Loucy (cell line): ENCODE measurements at regions not wholly inside any gene's neighbourhood (a gene's known extent, or its start where the extent isn't known, plus 50 kb on each side); places are given as distances from the start of the nearest gene placed in this dataset.
"Not testable (repeated sequence)": the region's sequence is repeated elsewhere in the genome, so short reads cannot be mapped to it uniquely, and the experiment has no call there.

Experiments
- H2AFZ ChIP-seq: fragments of 200-600 bp; sonication (generic); 2 replicates; pipeline ENCODE4 v1.6.0; 2016; ENCODE audit warnings: antibody characterized with exemption, mild to moderate bottlenecking, low read length, moderate library complexity
- H3F3A ChIP-seq: fragments of 200-600 bp; 2 replicates; pipeline ENCODE4 v1.6.0; 2016; ENCODE audit warnings: antibody characterized with exemption, low read depth, mild to moderate bottlenecking
- H3K27me3 ChIP-seq: fragments of 200-600 bp; sonication (generic); 2 replicates; pipeline ENCODE4 v1.6.1; 2014; ENCODE audit warnings: low read length, mild to moderate bottlenecking; ENCODE audit not compliant: insufficient read depth, poor library complexity, severe bottlenecking
- H3K36me3 ChIP-seq: fragments of 200-600 bp; sonication (generic); 2 replicates; pipeline ENCODE4 v1.6.1; 2016; ENCODE audit warnings: low read length; ENCODE audit not compliant: insufficient read depth
- H3K4me1 ChIP-seq: fragments of 200-600 bp; sonication (generic); 2 replicates; pipeline ENCODE4 v1.5.1; 2014; ENCODE audit warnings: low read length, mild to moderate bottlenecking; ENCODE audit not compliant: insufficient read depth, poor library complexity, severe bottlenecking
- H3K4me2 ChIP-seq: fragments of 200-600 bp; sonication (generic); 2 replicates; pipeline ENCODE4 v1.6.0; 2014; ENCODE audit warnings: antibody characterized with exemption, low read length, low read depth, mild to moderate bottlenecking; ENCODE audit not compliant: poor library complexity, severe bottlenecking
- H3K4me3 ChIP-seq: fragments of 200-600 bp; sonication (generic); 2 replicates; pipeline ENCODE4 v1.5.1; 2014; ENCODE audit warnings: low read length, mild to moderate bottlenecking, mixed read lengths; ENCODE audit not compliant: poor library complexity, severe bottlenecking
- H3K79me2 ChIP-seq: fragments of 200-600 bp; sonication (generic); 2 replicates; pipeline ENCODE4 v1.6.1; 2014; ENCODE audit warnings: low read length; ENCODE audit not compliant: insufficient read depth
- H3K9ac ChIP-seq: fragments of 200-600 bp; sonication (generic); 2 replicates; pipeline ENCODE4 v1.6.0; 2014; ENCODE audit warnings: mild to moderate bottlenecking, low read depth, low read length, moderate library complexity; ENCODE audit not compliant: poor library complexity, severe bottlenecking
- H3K9me2 ChIP-seq: fragments of 200-600 bp; sonication (generic); replicated peaks from 2 replicates; pipeline ENCODE4 v1.6.1; 2016; ENCODE audit warnings: low read depth, low read length, mixed read lengths
- H3K9me3 ChIP-seq: fragments of 200-600 bp; sonication (generic); 2 replicates; pipeline ENCODE4 v1.6.1; 2014; ENCODE audit warnings: mild to moderate bottlenecking, antibody characterized with exemption, low read length, low read depth; ENCODE audit not compliant: insufficient read depth
- H4K20me1 ChIP-seq: fragments of 200-600 bp; sonication (generic); 2 replicates; pipeline ENCODE4 v1.6.0; 2014; ENCODE audit warnings: antibody characterized with exemption, low read length, mild to moderate bottlenecking; ENCODE audit not compliant: insufficient read depth, poor library complexity, severe bottlenecking
- EZH2phosphoT487 ChIP-seq: fragments of 200-600 bp; IDR thresholded peaks from 2 replicates; pipeline ENCODE4 v1.6.1; 2018; ENCODE audit warnings: antibody characterized with exemption, mild to moderate bottlenecking, moderate library complexity, borderline replicate concordance
- TF ChIP-seq, protein P1 (sequence below): fragments of 200-600 bp; sonication (generic); conservative IDR thresholded peaks from 2 replicates; pipeline ENCODE4 v1.5.1; 2014; ENCODE audit warnings: mild to moderate bottlenecking, antibody characterized with exemption, low read length

DNA sequence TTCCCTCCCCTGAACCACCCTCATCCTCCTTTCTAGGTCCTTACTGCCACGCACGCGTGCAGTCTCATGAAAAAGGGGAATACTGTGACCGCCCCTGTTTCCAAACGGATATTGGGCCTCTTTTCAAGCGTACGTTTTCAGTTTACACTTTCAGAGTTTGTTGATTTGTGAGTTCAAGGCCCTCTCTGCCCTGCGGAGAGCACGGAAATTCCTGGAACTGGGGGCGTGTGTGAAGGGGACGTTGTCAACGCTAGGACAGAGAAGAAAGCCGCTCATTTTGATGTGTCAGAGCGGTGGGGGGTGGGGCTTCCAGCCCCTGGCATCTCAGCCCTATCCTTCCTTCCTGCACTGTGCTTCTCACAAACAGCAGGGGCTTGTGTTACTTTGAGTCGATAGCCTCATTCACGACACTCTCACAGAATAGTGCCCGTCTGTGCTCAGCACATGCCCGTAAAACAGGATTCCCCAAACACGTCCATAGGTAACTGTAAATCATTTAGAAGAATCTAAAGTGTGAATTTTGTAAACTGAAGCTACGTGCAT is 137.6 kb upstream of the PEG3 start:
- H4K20me1 ChIP-seq, result no peaks in the 10 kb centered on the region
- no peak overlapping the region for H3K9ac ChIP-seq
- H3K4me1 ChIP-seq, result no peaks in the 10 kb centered on the region
- no peaks in the 10 kb centered on the region for H3K36me3 ChIP-seq
- no peak overlapping the region for H2AFZ ChIP-seq
- H3K4me2 ChIP-seq, result no peak overlapping the region
- H3K4me3 ChIP-seq, result no peak overlapping the region
- TF ChIP-seq, protein P1, sequence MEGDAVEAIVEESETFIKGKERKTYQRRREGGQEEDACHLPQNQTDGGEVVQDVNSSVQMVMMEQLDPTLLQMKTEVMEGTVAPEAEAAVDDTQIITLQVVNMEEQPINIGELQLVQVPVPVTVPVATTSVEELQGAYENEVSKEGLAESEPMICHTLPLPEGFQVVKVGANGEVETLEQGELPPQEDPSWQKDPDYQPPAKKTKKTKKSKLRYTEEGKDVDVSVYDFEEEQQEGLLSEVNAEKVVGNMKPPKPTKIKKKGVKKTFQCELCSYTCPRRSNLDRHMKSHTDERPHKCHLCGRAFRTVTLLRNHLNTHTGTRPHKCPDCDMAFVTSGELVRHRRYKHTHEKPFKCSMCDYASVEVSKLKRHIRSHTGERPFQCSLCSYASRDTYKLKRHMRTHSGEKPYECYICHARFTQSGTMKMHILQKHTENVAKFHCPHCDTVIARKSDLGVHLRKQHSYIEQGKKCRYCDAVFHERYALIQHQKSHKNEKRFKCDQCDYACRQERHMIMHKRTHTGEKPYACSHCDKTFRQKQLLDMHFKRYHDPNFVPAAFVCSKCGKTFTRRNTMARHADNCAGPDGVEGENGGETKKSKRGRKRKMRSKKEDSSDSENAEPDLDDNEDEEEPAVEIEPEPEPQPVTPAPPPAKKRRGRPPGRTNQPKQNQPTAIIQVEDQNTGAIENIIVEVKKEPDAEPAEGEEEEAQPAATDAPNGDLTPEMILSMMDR, result no peak
- no peak for TF ChIP-seq EZH2phosphoT487
- no peaks in the 10 kb centered on the region for H3F3A ChIP-seq
- H3K27me3 ChIP-seq, result no peaks in the 10 kb centered on the region
- H3K9me2 ChIP-seq, result no peaks in the 10 kb centered on the region
- peaks cover 4% of the 10 kb centered on the region; the same call in 1 of the 2 replicates for H3K9me3 ChIP-seq
- no peaks in the 10 kb centered on the region for H3K79me2 ChIP-seq

DNA sequence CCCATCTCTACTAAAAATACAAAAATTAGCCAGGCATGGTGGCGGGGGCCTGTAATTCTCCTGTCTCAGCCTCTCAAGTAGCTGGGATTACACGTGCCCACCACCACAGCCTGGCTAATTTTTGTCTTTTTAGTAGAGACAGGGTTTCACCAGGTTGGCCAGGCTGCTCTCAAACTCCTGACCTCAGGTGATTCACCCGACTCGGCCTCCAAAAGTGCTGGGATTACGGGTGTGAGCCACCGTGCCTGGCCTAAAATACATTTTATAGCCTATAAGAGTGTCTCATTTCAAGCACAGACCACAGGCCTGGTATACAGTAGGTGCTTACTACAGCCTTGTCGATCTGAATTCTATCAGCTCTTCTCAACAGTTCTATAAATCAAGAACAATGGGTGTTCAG is 139.5 kb upstream of the USP29 start:
- not testable (repeated sequence) for H3K79me2 ChIP-seq, H3K27me3 ChIP-seq, H3K4me1 ChIP-seq, H3K9ac ChIP-seq, H3K4me3 ChIP-seq, H3K9me2 ChIP-seq, H3K9me3 ChIP-seq, H3K4me2 ChIP-seq, H3K36me3 ChIP-seq, H2AFZ ChIP-seq, H3F3A ChIP-seq, H4K20me1 ChIP-seq

DNA sequence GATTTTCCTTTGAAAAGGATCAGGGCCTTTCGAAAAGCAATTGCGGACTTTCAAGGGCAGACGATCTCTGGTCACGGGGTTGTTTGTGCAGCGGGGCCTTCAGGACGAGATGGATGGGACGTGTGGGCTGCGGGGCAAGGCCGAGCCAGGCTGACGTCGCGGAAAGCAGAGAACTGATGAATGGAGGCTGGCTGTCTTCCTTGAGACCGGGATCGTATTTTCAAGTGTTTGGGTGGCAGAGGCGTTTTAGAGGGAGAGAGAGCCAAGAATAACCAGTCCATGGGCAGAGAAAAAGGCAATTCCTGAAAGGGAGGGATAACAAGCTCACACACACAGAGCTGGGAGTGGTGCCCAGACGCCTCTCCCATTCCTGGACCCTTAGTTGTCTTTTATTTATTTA is 138.9 kb upstream of the USP29 start:
- Histone ChIP-seq H3K27me3 (no peaks in the 10 kb centered on the region), H2AFZ (no peak overlapping the region), H3K4me1 (no peaks in the 10 kb centered on the region), H3F3A (no peaks in the 10 kb centered on the region), H4K20me1 (no peaks in the 10 kb centered on the region), H3K9me2 (no peaks in the 10 kb centered on the region), H3K4me2 (no peak overlapping the region), H3K36me3 (no peaks in the 10 kb centered on the region), H3K9ac (no peak overlapping the region), H3K9me3 (peaks cover 4% of the 10 kb centered on the region; the same call in 1 of the 2 replicates), H3K4me3 (no peak overlapping the region), H3K79me2 (no peaks in the 10 kb centered on the region)
- TF ChIP-seq, protein P1, result no peak
- no peak for TF ChIP-seq EZH2phosphoT487

DNA sequence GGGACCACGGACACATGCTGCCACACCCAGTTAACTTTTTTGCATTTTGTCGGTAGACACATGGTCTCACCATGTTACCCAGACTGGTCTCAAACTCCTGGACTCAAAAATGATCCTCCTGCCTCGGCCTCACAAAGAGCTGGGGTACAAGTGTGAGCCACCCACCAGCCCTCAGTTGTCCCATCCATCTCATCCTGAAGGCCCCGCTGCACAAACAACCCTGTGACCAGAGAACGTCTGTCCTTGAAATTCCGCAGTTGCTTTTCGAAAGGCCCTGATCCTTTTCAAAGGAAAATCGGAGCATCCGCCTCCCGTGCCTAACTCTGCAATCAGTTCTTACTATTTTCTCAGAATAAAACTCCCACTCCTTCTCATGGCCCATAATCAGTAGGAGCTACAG is 138.3 kb upstream of the USP29 start:
- not testable (repeated sequence) for H3K4me2 ChIP-seq, H3K36me3 ChIP-seq, H3K9ac ChIP-seq, H2AFZ ChIP-seq, H3K9me3 ChIP-seq, H4K20me1 ChIP-seq, H3K79me2 ChIP-seq, H3F3A ChIP-seq, H3K27me3 ChIP-seq, H3K4me3 ChIP-seq, H3K4me1 ChIP-seq, H3K9me2 ChIP-seq
